ENCODE measurements at regions not wholly inside any gene's neighbourhood (a gene's known extent, or its start where the extent isn't known, plus 50 kb on each side); places are given as distances from the start of the nearest gene placed in this dataset.

DNA sequence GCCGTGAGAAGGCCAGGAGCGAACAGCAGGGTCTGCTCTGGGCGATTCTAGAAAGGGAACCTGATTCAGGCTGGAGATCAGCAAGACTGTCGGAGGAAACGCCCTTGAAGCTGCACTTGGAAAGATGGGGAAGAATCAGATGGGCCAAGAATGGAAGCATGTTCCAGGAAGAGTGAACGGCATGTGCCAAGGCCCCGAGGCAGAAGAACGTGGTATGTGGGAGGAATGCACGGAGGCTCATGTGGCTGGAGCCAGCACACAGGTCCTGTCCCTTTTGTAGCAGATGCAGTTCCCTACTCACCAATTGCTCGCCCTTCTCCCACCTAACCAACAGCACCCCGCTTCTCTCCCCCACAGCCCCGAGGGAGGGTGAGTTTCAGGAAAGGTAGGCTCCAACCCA lies 180.6 kb downstream of the TFAP2C start:
- no peak for ATAC-seq
- peaks cover 12% of the 10 kb centered on the region for H3K4me1 ChIP-seq (ENCODE audit: insufficient read depth, low read length)
- H3K9ac ChIP-seq (ENCODE audit: low read length): no peak overlapping the region
- H3K36me3 ChIP-seq (ENCODE audit: low read depth, low read length): no peaks in the 10 kb centered on the region
- H3F3A ChIP-seq (ENCODE audit: low read length, unreplicated experiment): no peaks in the 10 kb centered on the region
- POLR2A ChIA-PET (ENCODE audit: unreplicated experiment): no interaction called here
- H4K20me1 ChIP-seq (ENCODE audit: low read length): no peaks in the 10 kb centered on the region
- no peaks in the 10 kb centered on the region for H3K9me3 ChIP-seq (ENCODE audit: low read length)
- TF ChIP-seq, protein P1, sequence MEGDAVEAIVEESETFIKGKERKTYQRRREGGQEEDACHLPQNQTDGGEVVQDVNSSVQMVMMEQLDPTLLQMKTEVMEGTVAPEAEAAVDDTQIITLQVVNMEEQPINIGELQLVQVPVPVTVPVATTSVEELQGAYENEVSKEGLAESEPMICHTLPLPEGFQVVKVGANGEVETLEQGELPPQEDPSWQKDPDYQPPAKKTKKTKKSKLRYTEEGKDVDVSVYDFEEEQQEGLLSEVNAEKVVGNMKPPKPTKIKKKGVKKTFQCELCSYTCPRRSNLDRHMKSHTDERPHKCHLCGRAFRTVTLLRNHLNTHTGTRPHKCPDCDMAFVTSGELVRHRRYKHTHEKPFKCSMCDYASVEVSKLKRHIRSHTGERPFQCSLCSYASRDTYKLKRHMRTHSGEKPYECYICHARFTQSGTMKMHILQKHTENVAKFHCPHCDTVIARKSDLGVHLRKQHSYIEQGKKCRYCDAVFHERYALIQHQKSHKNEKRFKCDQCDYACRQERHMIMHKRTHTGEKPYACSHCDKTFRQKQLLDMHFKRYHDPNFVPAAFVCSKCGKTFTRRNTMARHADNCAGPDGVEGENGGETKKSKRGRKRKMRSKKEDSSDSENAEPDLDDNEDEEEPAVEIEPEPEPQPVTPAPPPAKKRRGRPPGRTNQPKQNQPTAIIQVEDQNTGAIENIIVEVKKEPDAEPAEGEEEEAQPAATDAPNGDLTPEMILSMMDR (conservative IDR thresholded peaks at IDR 0.05; ENCODE audit: low read depth, low read length): no peak
- no peak for TF ChIP-seq EZH2 (IDR thresholded peaks at IDR 0.05; ENCODE audit: low read length, unreplicated experiment)
- TF ChIP-seq EZH2phosphoT487 (IDR thresholded peaks at IDR 0.05; ENCODE audit: borderline replicate concordance, low read length): no peak
- no peaks in the 10 kb centered on the region for H3K27me3 ChIP-seq (ENCODE audit: low read length)
- BruUV-seq (replicated peaks): no TSS peak
- no peak overlapping the region for H3K4me2 ChIP-seq (ENCODE audit: low read length)
- intact Hi-C loops (cut with micrococcal nuclease): no loop called here
- no peak overlapping the region for H2AFZ ChIP-seq (ENCODE audit: low read length)
- no peak overlapping the region for H3K4me3 ChIP-seq (ENCODE audit: low read length)
- no peaks in the 10 kb centered on the region for H3K9me2 ChIP-seq (replicated peaks; ENCODE audit: low read length)
- no peak overlapping the region for H3K27ac ChIP-seq (ENCODE audit: low read length)
- CTCF ChIA-PET: no interaction called here
- H3K79me2 ChIP-seq (ENCODE audit: low read length): no peaks in the 10 kb centered on the region
- DNase-seq: no peak

DNA sequence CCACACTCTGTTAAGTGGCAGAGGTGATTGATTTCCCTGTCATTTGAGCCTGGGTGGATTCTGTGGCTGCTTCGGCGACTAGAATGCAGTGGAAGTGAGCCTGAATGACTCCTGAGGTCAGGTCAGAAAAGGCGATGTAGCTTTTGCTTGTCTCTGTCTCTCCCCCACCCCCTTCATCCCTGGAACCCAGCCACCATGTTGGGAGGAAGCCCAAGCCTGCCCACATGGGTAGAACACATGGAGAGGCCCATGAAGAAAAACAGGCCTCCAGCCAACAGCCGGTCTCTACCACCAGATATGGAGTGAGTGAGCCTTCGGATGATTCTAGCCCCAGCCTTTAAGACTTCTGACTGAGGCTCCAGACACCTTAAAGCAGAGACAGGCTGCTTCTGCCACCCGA lies 181.0 kb downstream of the TFAP2C start:
- Histone ChIP-seq H3K9me3 (ENCODE audit: low read length) (no peaks in the 10 kb centered on the region), H3K4me2 (ENCODE audit: low read length) (no peak overlapping the region), H3K27ac (ENCODE audit: low read length) (no peak overlapping the region), H3K4me1 (ENCODE audit: insufficient read depth, low read length) (peaks cover 7% of the 10 kb centered on the region), H3K79me2 (ENCODE audit: low read length) (no peaks in the 10 kb centered on the region), H3K27me3 (ENCODE audit: low read length) (no peaks in the 10 kb centered on the region), H3K9ac (ENCODE audit: low read length) (no peak overlapping the region), H3F3A (ENCODE audit: low read length, unreplicated experiment) (no peaks in the 10 kb centered on the region), H4K20me1 (ENCODE audit: low read length) (no peaks in the 10 kb centered on the region), H2AFZ (ENCODE audit: low read length) (no peak overlapping the region), H3K36me3 (ENCODE audit: low read depth, low read length) (no peaks in the 10 kb centered on the region), H3K4me3 (ENCODE audit: low read length) (no peak overlapping the region), H3K9me2 (replicated peaks; ENCODE audit: low read length) (no peaks in the 10 kb centered on the region)
- ATAC-seq (no peak), DNase-seq (no peak)
- intact Hi-C loops (cut with micrococcal nuclease): no loop called here
- ChIA-PET CTCF (no interaction called here), POLR2A (ENCODE audit: unreplicated experiment) (no interaction called here)
- TF ChIP-seq, protein P1 (conservative IDR thresholded peaks at IDR 0.05; ENCODE audit: low read depth, low read length): no peak
- TF ChIP-seq EZH2phosphoT487 (IDR thresholded peaks at IDR 0.05; ENCODE audit: borderline replicate concordance, low read length) (no peak), EZH2 (IDR thresholded peaks at IDR 0.05; ENCODE audit: low read length, unreplicated experiment) (no peak)
- no TSS peak for BruUV-seq (replicated peaks)

DNA sequence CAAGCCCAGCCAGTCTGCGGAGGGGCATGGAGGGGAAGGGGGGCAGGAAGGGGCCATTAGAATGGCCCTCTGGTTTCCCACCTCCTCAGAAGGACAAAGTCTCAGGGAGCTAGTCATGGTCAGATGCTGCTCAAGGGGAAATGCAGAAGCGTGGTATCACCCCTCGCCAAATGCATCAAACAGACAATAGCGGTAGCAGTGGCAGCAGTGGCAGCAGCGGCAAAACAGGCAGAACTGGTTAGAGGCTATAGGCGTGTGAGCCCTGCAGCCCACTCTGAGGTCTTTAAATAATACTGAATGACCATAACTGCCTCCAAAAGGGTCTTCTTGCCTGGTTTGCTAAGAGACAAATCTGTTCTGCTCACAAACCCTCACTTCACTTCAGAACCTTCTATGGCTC lies 186.7 kb downstream of the TFAP2C start:
- Histone ChIP-seq H4K20me1 (ENCODE audit: low read length) (no peaks in the 10 kb centered on the region), H3K9me3 (ENCODE audit: low read length) (no peaks in the 10 kb centered on the region), H3K4me2 (ENCODE audit: low read length) (no peak overlapping the region), H3K79me2 (ENCODE audit: low read length) (no peaks in the 10 kb centered on the region), H3K27ac (ENCODE audit: low read length) (no peak overlapping the region), H3K4me1 (ENCODE audit: insufficient read depth, low read length) (no peaks in the 10 kb centered on the region; the same call in 1 of the 2 replicates), H3F3A (ENCODE audit: low read length, unreplicated experiment) (no peaks in the 10 kb centered on the region), H3K9me2 (replicated peaks; ENCODE audit: low read length) (no peaks in the 10 kb centered on the region), H3K36me3 (ENCODE audit: low read depth, low read length) (no peaks in the 10 kb centered on the region), H2AFZ (ENCODE audit: low read length) (no peak overlapping the region), H3K4me3 (ENCODE audit: low read length) (no peak overlapping the region), H3K9ac (ENCODE audit: low read length) (no peak overlapping the region), H3K27me3 (ENCODE audit: low read length) (no peaks in the 10 kb centered on the region)
- ChIA-PET POLR2A (ENCODE audit: unreplicated experiment) (no interaction called here), CTCF (no interaction called here)
- intact Hi-C loops (cut with micrococcal nuclease): no loop called here
- no peak for DNase-seq
- no peak for TF ChIP-seq EZH2phosphoT487 (IDR thresholded peaks at IDR 0.05; ENCODE audit: borderline replicate concordance, low read length)
- TF ChIP-seq, protein P1 (conservative IDR thresholded peaks at IDR 0.05; ENCODE audit: low read depth, low read length): no peak
- TF ChIP-seq EZH2 (IDR thresholded peaks at IDR 0.05; ENCODE audit: low read length, unreplicated experiment): no peak
- BruUV-seq (replicated peaks): no TSS peak
- ATAC-seq: no peak

Data from PC-3 (cell line).